Posterior cingulate gyrus (tissue), 11 donors: ENCODE measurements at regions not wholly inside any gene's neighbourhood (a gene's known extent, or its start where the extent isn't known, plus 50 kb on each side); places are given as distances from the start of the nearest gene placed in this dataset.

ENCODE experiments used
- DNase-seq, 10 donors: peaks; one replicate each; pipeline versions ENCODE4 v3.0.0 to v3.0.0-alpha.2; 2020 to 2021; ENCODE audit warnings: mixed read lengths in 3 of 10
- intact Hi-C: fragments of 100-400 bp; cut with DNase I; formaldehyde crosslinking; loops from one replicate; pipeline ENCODE4 v1.15.1; 2023

- intact Hi-C loops, result no loop called here
Observed at GRCh38 chr21:38922474-38923235, 116.9 kb downstream of the ETS2 start.

GRCh38 chr21:38921511-38922251 lies 116.0 kb downstream of the ETS2 start:
- intact Hi-C loops, result no loop called here
- DNase-seq, result no peak

More at GRCh38 chr21:38922474-38923235, 116.9 kb downstream of the ETS2 start:
- DNase-seq, result no peak

- no peak for DNase-seq
- intact Hi-C loops, result no loop called here
Observed at GRCh38 chr21:38920631-38921398, 115.1 kb downstream of the ETS2 start.

GRCh38 chr21:38918607-38919346 lies 113.0 kb downstream of the ETS2 start:
- intact Hi-C loops, result no loop called here
- no peak for DNase-seq

- DNase-seq, result no peak
- intact Hi-C loops, result no loop called here
Observed at GRCh38 chr21:38917043-38917774, 111.5 kb downstream of the ETS2 start.

- intact Hi-C loops, result no loop called here
- DNase-seq, result no peak
Observed at GRCh38 chr21:38916214-38916964, 110.7 kb downstream of the ETS2 start.

- no peak for DNase-seq
- intact Hi-C loops, result no loop called here
Observed at GRCh38 chr21:38915546-38915945, 109.8 kb downstream of the ETS2 start.

GRCh38 chr21:38914528-38915293 lies 109.0 kb downstream of the ETS2 start:
- intact Hi-C loops, result no loop called here
- no peak for DNase-seq

GRCh38 chr21:38913893-38914527 lies 108.3 kb downstream of the ETS2 start:
- intact Hi-C loops, result no loop called here

GRCh38 chr21:38913120-38913892 lies 107.6 kb downstream of the ETS2 start:
- DNase-seq, result peak in 8 of 10 donors; percentile 21 to 91 (median 49)
- intact Hi-C loops, result no loop called here

More at GRCh38 chr21:38913893-38914527, 108.3 kb downstream of the ETS2 start:
- no peak for DNase-seq

GRCh38 chr21:38912789-38913119 lies 107.0 kb downstream of the ETS2 start:
- DNase-seq, result no peak
- intact Hi-C loops, result no loop called here

GRCh38 chr21:38912102-38912629 lies 106.4 kb downstream of the ETS2 start:
- no peak for DNase-seq
- intact Hi-C loops, result no loop called here

GRCh38 chr21:38911484-38912101 lies 105.9 kb downstream of the ETS2 start:
- no peak for DNase-seq
- intact Hi-C loops, result no loop called here

- intact Hi-C loops, result no loop called here
- no peak for DNase-seq
Observed at GRCh38 chr21:38910390-38911067, 104.8 kb downstream of the ETS2 start.

- no peak for DNase-seq
- intact Hi-C loops, result no loop called here
Observed at GRCh38 chr21:38909929-38910328, 104.2 kb downstream of the ETS2 start.

- intact Hi-C loops, result no loop called here
- DNase-seq, result no peak
Observed at GRCh38 chr21:38909109-38909508, 103.4 kb downstream of the ETS2 start.
